Liver (tissue), 8 donors: ENCODE measurements at regions not wholly inside any gene's neighbourhood (a gene's known extent, or its start where the extent isn't known, plus 50 kb on each side); places are given as distances from the start of the nearest gene placed in this dataset.

Source experiments
- DNase-seq: peaks from one replicate; pipeline ENCODE4 v3.0.0-alpha.2; 2017; ENCODE audit warnings: low spot score
- H3K27ac ChIP-seq, 2 donors: one replicate each; pipeline ENCODE4 v1.7.0; 2013; ENCODE audit warnings: inconsistent platforms in 2 of 2, low read length in 2 of 2, control low read depth in 1 of 2, low read depth in 1 of 2, mild to moderate bottlenecking in 1 of 2
- H3K27me3 ChIP-seq, 4 donors: one replicate each; pipeline versions ENCODE4 v1.6.1 to v1.7.0; 2013; ENCODE audit warnings: low read length in 3 of 4, inconsistent platforms in 1 of 4, mild to moderate bottlenecking in 1 of 4, moderate library complexity in 1 of 4; ENCODE audit not compliant: control insufficient read depth in 4 of 4, insufficient read depth in 4 of 4
- H3K36me3 ChIP-seq, 4 donors: one replicate each; pipeline versions ENCODE4 v1.6.1 to v1.7.0; 2013; ENCODE audit warnings: low read length in 3 of 4, mild to moderate bottlenecking in 3 of 4, low read depth in 1 of 4, moderate library complexity in 1 of 4; ENCODE audit not compliant: control insufficient read depth in 4 of 4, insufficient read depth in 3 of 4
- H3K4me1 ChIP-seq, 4 donors: one replicate each; pipeline versions ENCODE4 v1.6.1 to v1.7.0; 2013; ENCODE audit warnings: low read length in 3 of 4, mild to moderate bottlenecking in 3 of 4, moderate library complexity in 1 of 4; ENCODE audit not compliant: control insufficient read depth in 4 of 4, insufficient read depth in 4 of 4
- H3K4me3 ChIP-seq, 3 donors: one replicate each; pipeline versions ENCODE4 v1.6.1 to v1.7.0; 2013; ENCODE audit warnings: low read length in 3 of 3, control low read depth in 1 of 3, low read depth in 1 of 3, mild to moderate bottlenecking in 1 of 3
- H3K9ac ChIP-seq, 2 donors: one replicate each; pipeline ENCODE4 v1.7.0; 2013; ENCODE audit warnings: low read length in 2 of 2, mild to moderate bottlenecking in 2 of 2, moderate library complexity in 2 of 2, control low read depth in 1 of 2, low read depth in 1 of 2
- H3K9me3 ChIP-seq, 4 donors: one replicate each; pipeline versions ENCODE4 v1.6.1 to v1.7.0; 2013; ENCODE audit warnings: low read length in 3 of 4; ENCODE audit not compliant: control insufficient read depth in 4 of 4
- ATF3 ChIP-seq: IDR thresholded peaks from 2 replicates; pipeline ENCODE4 v1.6.1; 2016; ENCODE audit warnings: antibody characterized with exemption
- CTCF ChIP-seq: fragments of 150-350 bp; IDR thresholded peaks from 2 replicates; pipeline ENCODE4 v1.5.1; 2017; ENCODE audit warnings: improper control_type of control experiment, low read depth, low read length; ENCODE audit not compliant: missing input control
- EGR1 ChIP-seq, 2 donors: IDR thresholded peaks; 2 replicates each; pipeline ENCODE4 v1.6.1; 2016 to 2018; ENCODE audit warnings: antibody characterized with exemption in 2 of 2, low read depth in 2 of 2
- FOXA1 ChIP-seq: IDR thresholded peaks from 2 replicates; pipeline ENCODE4 v1.6.1; 2016; ENCODE audit warnings: antibody characterized with exemption
- GABPA ChIP-seq, 2 donors: IDR thresholded peaks in 1 of 2; conservative IDR thresholded peaks in 1 of 2; 2 replicates each; pipeline ENCODE4 v1.6.1; 2016; ENCODE audit warnings: antibody characterized with exemption in 2 of 2, mild to moderate bottlenecking in 1 of 2, moderate library complexity in 1 of 2
- NR2F2 ChIP-seq: IDR thresholded peaks from 2 replicates; pipeline ENCODE4 v1.6.1; 2016; ENCODE audit warnings: antibody characterized with exemption
- RAD21 ChIP-seq, 2 donors: IDR thresholded peaks; 2 replicates each; pipeline ENCODE4 v1.6.1; 2016; ENCODE audit warnings: antibody characterized with exemption in 2 of 2, mild to moderate bottlenecking in 2 of 2
- RXRA ChIP-seq, 2 donors: IDR thresholded peaks; 2 replicates each; pipeline ENCODE4 v1.6.1; 2017 to 2018; ENCODE audit warnings: antibody characterized with exemption in 2 of 2, mild to moderate bottlenecking in 1 of 2
- SP1 ChIP-seq: IDR thresholded peaks from 2 replicates; pipeline ENCODE4 v1.6.1; 2018; ENCODE audit warnings: antibody characterized with exemption, mild to moderate bottlenecking
- TAF1 ChIP-seq: conservative IDR thresholded peaks from 2 replicates; pipeline ENCODE4 v1.6.1; 2016; ENCODE audit warnings: antibody characterized with exemption, mild to moderate bottlenecking
- YY1 ChIP-seq: IDR thresholded peaks from 2 replicates; pipeline ENCODE4 v1.6.1; 2016; ENCODE audit warnings: antibody characterized with exemption, mild to moderate bottlenecking
- WGBS: extraction: QIAGEN DNeasy Blood & Tissue Kit; methylation state at CpG from one replicate; pipeline ENCODE4 v1.1.7; 2013; 5-methylcytosine and 5-hydroxymethylcytosine counted together
- TF ChIP-seq, protein P1 (sequence below): IDR thresholded peaks from 2 replicates; pipeline ENCODE4 v1.6.1; 2016; ENCODE audit warnings: antibody characterized with exemption
- TF ChIP-seq, protein P2 (sequence below): IDR thresholded peaks from 2 replicates; pipeline ENCODE4 v1.6.1; 2016; ENCODE audit warnings: antibody characterized with exemption, mild to moderate bottlenecking
- donor health status: healthy.
- donor health status: healthy.
- donor health status: healthy.
- donor health status: healthy.
- donor health status: healthy.

GRCh38 chr2:75268112-75268511 is 68.8 kb upstream of the TACR1 start:
- Histone ChIP-seq H3K27ac (no peak overlapping the region), H3K36me3 (no peaks in the 10 kb centered on the region), H3K4me1 (no peaks in the 10 kb centered on the region), H3K27me3 (no peaks in the 10 kb centered on the region), H3K9me3 (no peaks in the 10 kb centered on the region), H3K9ac (no peak overlapping the region), H3K4me3 (no peak overlapping the region)
- WGBS: 74% methylated on average over 4 of the region's 4 CpGs
- no peak for TF ChIP-seq NR2F2
- no peak for TF ChIP-seq YY1
- no peak for DNase-seq

GRCh38 chr2:75261923-75262322 is 62.6 kb upstream of the TACR1 start:
- Histone ChIP-seq H3K9me3 (peaks cover 0 to 18% (median 5%) of the 10 kb centered on the region in 4 donors), H3K4me3 (no peak overlapping the region), H3K4me1 (no peaks in the 10 kb centered on the region), H3K27me3 (peaks cover 0 to 2% (median 0%) of the 10 kb centered on the region in 4 donors), H3K9ac (no peak overlapping the region), H3K27ac (no peak overlapping the region), H3K36me3 (no peaks in the 10 kb centered on the region)
- DNase-seq: no peak
- TF ChIP-seq FOXA1 (no peak), ATF3 (no peak), SP1 (no peak), EGR1 (IDR thresholded peaks at IDR 0.05; ENCODE audit: low read depth in 2 of 2) (no peak), RAD21 (IDR thresholded peaks at IDR 0.05) (no peak), CTCF (no peak), TAF1 (no peak)
- TF ChIP-seq, protein P1, sequence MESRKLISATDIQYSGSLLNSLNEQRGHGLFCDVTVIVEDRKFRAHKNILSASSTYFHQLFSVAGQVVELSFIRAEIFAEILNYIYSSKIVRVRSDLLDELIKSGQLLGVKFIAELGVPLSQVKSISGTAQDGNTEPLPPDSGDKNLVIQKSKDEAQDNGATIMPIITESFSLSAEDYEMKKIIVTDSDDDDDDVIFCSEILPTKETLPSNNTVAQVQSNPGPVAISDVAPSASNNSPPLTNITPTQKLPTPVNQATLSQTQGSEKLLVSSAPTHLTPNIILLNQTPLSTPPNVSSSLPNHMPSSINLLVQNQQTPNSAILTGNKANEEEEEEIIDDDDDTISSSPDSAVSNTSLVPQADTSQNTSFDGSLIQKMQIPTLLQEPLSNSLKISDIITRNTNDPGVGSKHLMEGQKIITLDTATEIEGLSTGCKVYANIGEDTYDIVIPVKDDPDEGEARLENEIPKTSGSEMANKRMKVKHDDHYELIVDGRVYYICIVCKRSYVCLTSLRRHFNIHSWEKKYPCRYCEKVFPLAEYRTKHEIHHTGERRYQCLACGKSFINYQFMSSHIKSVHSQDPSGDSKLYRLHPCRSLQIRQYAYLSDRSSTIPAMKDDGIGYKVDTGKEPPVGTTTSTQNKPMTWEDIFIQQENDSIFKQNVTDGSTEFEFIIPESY: no peak
- TF ChIP-seq, protein P2, sequence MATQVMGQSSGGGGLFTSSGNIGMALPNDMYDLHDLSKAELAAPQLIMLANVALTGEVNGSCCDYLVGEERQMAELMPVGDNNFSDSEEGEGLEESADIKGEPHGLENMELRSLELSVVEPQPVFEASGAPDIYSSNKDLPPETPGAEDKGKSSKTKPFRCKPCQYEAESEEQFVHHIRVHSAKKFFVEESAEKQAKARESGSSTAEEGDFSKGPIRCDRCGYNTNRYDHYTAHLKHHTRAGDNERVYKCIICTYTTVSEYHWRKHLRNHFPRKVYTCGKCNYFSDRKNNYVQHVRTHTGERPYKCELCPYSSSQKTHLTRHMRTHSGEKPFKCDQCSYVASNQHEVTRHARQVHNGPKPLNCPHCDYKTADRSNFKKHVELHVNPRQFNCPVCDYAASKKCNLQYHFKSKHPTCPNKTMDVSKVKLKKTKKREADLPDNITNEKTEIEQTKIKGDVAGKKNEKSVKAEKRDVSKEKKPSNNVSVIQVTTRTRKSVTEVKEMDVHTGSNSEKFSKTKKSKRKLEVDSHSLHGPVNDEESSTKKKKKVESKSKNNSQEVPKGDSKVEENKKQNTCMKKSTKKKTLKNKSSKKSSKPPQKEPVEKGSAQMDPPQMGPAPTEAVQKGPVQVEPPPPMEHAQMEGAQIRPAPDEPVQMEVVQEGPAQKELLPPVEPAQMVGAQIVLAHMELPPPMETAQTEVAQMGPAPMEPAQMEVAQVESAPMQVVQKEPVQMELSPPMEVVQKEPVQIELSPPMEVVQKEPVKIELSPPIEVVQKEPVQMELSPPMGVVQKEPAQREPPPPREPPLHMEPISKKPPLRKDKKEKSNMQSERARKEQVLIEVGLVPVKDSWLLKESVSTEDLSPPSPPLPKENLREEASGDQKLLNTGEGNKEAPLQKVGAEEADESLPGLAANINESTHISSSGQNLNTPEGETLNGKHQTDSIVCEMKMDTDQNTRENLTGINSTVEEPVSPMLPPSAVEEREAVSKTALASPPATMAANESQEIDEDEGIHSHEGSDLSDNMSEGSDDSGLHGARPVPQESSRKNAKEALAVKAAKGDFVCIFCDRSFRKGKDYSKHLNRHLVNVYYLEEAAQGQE: no peak

DNA sequence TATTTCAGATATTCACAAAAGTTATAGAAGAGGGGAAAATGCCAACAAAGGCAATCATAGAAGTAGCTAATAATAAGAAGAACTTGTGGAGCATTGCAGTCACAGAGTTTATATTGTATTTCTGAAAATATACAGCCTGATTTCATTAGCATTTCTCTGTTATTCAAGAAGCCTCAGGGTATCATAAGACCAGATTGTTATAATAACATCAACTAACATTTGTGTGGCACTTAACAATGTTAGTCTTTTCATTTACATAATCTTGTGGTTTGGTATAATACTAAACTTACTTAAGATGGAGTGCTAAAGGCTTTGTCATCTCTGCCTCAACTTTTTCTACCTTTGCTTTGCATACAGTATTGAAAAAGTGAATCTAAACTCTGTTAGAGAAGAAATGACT is 61.6 kb upstream of the TACR1 start:
- H3K4me3 ChIP-seq: no peak overlapping the region
- no peak overlapping the region for H3K27ac ChIP-seq
- no peak for DNase-seq
- no peaks in the 10 kb centered on the region for H3K4me1 ChIP-seq
- peaks cover 0 to 18% (median 5%) of the 10 kb centered on the region in 4 donors for H3K9me3 ChIP-seq
- no peak overlapping the region for H3K9ac ChIP-seq
- peaks cover 0 to 2% (median 0%) of the 10 kb centered on the region in 4 donors for H3K27me3 ChIP-seq
- H3K36me3 ChIP-seq: no peaks in the 10 kb centered on the region
- TF ChIP-seq RXRA (IDR thresholded peaks at IDR 0.05): no peak
- TF ChIP-seq, protein P1: no peak
- no peak for TF ChIP-seq ATF3
- TF ChIP-seq SP1: no peak
- TF ChIP-seq FOXA1: no peak
- TF ChIP-seq GABPA (IDR thresholded peaks at IDR 0.05 in 1 of 2, conservative IDR thresholded peaks at IDR 0.05 in 1 of 2): no peak
- no peak for TF ChIP-seq CTCF
